ENCODE measurements at regions not wholly inside any gene's neighbourhood (a gene's known extent, or its start where the extent isn't known, plus 50 kb on each side); places are given as distances from the start of the nearest gene placed in this dataset.

DNA sequence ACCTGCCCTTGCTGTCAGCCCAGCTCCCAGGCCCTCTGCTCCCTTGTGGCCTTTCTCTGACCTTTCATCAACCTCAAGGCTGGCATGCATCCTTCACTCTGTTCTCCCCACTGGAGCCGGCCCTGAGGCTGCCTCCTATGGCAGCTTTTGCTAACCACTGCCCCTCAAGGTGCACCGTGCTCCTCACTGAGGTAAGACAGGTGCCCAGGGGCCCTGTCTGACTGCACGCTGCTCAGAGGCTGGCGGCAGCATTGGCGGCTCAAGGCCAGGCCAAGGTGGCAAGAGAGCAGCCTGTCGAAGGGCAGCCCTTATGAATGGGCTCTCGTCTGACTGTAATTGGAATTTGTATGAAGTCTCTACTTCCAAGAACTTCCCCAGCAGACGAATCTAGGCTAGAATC, 172.6 kb downstream of the ZNF248 start:
- DNase-seq = no peak

- no peak for DNase-seq
Observed at GRCh38 chr10:37682617-37683016, 174.8 kb downstream of the ZNF248 start.

DNA sequence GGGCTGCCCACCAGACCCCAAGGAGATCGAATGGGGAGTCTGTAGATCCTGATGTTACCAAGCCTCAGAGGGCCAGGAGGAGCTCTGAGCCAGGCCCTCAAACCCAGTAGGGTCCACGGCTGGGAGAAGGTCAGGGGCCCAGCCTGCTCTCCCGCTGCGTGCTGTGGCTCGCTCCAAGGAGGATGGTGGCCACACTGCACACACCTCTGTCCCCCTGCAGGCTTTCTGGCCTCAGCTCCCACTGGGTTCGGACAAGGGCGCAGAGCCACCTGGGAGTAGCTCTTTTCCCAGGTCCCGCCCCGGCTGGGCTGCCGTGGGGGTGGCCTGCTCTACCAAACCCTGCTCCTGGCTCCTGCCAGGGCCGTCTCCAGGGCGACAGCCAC, 175.8 kb downstream of the ZNF248 start:
- DNase-seq = no peak

DNA sequence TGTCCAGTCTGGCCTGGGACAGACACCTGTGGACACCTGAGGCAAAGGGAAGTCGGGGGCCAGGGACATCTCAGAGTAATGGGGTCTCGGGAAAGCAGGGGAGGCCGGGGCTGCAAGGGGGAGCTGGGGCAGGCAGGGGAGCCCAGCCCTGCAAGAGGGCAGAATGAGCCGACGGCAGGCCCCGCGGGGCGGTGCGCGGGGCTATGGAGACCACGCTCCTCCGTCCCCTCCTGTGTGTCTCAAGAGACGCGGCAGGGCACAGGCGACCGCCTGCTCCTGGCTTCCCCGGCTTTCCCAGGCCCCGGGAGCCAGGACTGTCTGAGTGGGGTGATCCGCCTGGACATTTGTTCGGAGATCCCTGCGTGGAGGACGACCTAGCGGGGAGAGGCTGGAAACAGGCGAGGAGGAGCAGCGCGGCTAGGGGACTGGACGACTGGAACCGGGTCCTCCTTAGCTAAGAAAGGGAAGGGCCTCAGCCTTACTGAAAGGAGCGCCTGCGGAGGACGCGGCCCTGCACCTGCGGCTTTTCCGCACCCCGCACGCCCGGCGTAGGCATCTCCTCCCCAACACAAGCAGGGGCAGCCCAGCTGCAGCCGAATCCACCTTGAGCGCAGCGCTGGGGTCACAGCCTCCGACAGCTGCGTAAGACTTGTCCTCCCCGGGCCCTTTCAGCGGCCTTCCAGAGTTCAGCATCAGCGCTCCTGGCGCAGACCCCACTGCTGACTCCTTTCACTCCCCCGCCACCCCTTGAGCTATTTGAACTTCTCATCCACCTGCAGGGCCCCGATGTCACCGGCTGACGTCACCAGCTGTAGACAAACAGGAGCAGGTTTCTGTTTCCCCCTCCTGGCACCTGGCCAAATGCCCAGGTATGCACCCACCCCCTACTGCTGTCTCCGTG, 176.4 kb downstream of the ZNF248 start:
- DNase-seq = no peak

- DNase-seq = no peak
Observed at GRCh38 chr10:37680243-37680683, 177.1 kb downstream of the ZNF248 start.

GRCh38 chr10:37679465-37679864, 177.9 kb downstream of the ZNF248 start:
- DNase-seq = no peak

DNA sequence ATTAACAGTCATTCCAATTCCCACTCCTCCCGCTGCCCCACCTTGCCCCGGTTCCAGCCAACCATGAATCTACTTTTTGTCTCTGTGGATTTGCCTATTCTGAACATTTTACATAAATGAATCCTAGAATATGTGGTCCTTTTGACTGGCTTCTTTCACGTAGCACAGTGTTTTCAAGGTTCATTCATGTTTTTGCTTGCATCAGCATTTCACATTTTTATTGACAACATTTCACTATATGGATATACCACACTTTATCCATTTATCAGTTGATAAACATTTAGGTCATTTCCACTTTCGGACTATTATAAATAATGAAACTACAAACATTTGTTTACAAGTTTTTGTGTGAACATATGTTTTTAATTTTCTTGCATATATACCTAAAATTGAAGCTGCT, 182.0 kb downstream of the ZNF248 start:
- DNase-seq = no peak

- DNase-seq = no peak
Observed at GRCh38 chr10:37671802-37672201, 185.6 kb downstream of the ZNF248 start.

- DNase-seq = no peak
Observed at GRCh38 chr10:37667736-37668135, 189.7 kb downstream of the ZNF248 start.

- no peak for DNase-seq
Observed at GRCh38 chr10:37654466-37654865, 202.9 kb downstream of the ZNF248 start.

DNA sequence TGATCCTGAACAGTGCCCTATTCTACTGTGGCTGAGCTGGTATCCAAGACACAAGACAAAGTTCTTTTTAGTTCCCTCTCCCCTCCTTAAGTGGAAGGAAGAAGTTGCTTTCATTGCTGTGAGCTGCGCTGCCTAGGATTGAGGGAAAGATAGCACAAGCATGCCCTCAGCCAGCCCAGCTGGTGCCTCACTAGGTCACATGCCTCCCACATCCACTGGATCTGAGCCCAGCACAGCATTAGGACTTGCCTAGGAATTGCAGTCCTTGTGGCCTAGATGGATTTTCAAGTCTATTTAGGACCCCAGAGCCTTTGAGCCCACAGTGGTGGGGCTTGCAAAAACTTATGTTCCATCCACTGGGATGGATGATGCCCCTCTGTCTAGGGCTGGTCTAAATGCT, 214.2 kb downstream of the ZNF248 start:
- DNase-seq = no peak

DNA sequence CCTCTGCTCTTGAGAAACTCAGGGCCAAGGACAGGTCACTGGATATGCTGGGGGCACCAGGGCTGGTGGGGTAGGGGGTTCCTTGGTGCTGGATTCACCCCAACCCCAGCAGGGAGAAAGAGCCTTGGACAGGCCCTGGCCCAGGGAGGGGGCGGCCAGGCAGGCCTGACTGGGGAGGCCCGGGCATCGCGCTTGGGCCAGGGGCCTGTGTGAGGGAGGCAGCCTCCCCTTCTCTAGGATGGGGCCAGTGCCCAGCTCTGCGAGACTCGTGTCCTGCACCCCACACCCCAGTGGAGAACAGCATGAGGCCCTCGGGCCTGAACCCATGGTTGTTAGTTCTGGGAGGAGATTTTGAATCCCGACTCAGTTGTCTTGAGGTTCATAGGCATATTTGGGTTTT, 217.1 kb downstream of the ZNF248 start:
- DNase-seq = no peak

- DNase-seq = no peak
Observed at GRCh38 chr10:37639200-37639599, 218.2 kb downstream of the ZNF248 start.

GRCh38 chr10:37638569-37638968, 218.8 kb downstream of the ZNF248 start:
- DNase-seq = no peak

DNA sequence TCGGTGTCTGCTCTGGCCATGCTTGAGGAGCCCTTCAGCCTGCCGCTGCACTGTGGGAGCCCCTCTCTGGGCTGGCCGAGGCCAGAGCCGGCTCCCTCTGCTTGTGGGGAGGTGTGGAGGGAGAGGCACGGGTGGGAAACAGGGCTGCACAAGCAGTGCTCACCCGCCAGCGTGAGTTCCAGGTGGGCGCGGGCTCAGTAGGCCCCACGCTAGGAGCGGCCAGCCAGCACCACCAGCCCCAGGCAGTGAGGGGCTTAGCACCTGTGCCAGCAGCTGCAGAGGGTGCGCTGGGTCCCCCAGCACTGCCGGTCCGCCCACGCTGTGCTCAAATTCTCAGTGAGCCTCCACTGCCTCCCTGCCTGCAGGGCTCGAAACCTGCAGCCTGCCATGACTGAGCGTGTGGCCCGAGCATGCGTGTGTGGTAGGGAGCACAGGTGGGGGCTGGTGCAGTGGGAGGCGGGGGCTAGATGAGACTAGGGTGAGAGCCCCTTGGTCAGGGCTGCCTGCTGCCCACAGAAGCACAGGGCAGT, 223.0 kb downstream of the ZNF248 start:
- DNase-seq = no peak

DNA sequence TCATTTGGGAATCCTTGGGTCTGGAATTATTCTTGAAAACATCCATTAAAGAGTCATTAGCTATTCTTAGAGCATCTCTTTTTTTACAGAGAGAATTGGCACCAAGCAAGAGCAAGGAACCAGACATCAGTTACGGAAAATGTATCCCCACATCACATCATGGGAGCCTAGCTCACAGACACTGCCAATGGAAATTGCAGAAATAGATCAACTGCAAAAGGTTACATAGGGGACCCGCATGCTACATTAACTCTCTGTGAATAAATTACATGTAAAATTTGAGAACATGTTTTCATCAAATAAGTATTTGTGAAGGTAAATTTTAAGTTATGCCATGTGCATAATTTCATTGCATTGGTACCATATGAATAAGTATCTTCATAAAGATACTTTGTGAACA, 224.8 kb downstream of the ZNF248 start:
- no peak for DNase-seq

GRCh38 chr10:37623506-37623905, 233.9 kb downstream of the ZNF248 start:
- no peak for DNase-seq

DNA sequence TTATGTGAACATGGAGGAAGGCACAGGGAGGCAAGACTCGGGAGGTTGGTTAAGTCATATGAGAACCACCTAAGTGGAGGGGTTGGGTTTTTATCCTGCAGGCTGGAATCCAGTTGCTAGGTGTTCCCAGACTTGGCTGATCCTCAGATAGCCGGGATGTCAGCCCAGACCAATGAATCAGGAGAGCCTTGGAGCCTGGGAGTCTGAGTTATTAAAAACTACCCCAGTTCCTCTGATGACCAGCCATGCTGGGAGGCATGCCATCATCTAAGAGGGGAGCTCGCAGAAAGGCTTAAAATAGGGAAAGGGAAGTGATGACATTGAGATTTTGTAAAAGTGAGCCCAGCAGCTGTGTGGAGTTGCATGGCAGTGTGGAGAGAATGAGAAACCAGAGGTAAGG, 238.1 kb downstream of the ZNF248 start:
- no peak for DNase-seq

DNA sequence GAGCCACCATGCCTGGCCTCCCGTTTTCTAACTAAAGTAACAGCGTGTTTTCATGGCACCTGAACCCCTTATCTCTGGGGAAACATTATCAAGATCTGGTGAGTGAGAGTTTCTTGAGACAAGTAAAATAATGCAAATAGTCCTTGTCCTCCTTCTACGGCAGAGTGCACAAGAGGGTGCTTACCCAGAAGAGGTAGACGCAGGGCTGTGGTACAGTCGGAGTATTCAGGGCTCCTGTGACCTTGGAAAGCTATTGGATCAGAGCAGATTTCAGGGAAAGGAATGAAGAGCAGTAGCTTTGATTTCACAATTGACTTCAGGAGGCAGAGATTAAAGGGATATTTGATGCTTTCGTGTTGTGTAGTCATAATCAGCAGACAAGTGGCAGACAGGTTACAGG, 269.1 kb downstream of the ZNF248 start:
- DNase-seq = no peak

GRCh38 chr10:37584643-37585042, 272.8 kb downstream of the ZNF248 start:
- no peak for DNase-seq

DNA sequence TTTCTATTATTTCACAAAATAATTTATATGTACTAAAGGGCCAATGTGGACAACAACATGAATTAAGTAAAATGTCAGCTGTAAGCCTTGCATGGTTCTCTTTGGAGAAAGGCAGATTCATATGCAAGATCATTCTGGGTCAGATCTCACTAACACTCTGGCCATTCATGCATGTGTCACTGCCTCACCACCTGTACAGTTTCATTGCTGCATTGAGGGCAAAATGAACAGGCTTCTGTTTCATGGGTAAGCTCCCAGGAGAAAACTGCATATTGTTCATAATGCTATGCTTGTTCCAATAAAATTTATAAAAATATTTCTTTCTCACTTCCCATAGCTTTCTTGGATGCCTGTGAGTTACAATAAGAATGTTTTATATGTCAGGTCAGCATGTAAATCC, 275.2 kb downstream of the ZNF248 start:
- no peak for DNase-seq

GRCh38 chr10:37576154-37576553, 281.3 kb downstream of the ZNF248 start:
- no peak for DNase-seq

GRCh38 chr10:37572206-37572605, 285.2 kb downstream of the ZNF248 start:
- no peak for DNase-seq

DNA sequence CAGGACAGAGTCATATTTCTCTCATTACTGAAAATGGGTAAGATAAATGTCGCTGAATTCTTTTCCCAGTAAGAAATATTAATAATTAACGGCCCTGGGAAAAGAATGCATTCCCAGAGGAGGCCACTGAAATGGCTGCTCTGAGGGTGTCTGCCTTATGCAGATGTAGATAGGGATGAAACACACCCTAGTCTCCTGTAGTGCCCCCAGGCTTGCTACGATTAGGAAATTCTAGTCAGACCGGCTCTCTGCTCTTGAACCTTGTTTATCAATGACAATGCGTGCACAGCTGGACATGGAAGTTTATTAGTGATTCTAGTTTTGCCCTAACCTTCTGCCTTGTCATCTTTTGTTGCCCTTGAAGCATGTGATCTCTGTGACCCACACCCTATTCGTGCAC, 291.1 kb downstream of the ZNF248 start:
- DNase-seq = no peak

GRCh38 chr10:37563715-37564108, 293.7 kb downstream of the ZNF248 start:
- no peak for DNase-seq

Data from SW 1271 (cell line).